ENCODE measurements at regions not wholly inside any gene's neighbourhood (a gene's known extent, or its start where the extent isn't known, plus 50 kb on each side); places are given as distances from the start of the nearest gene placed in this dataset.

- TF ChIP-seq, protein P1, sequence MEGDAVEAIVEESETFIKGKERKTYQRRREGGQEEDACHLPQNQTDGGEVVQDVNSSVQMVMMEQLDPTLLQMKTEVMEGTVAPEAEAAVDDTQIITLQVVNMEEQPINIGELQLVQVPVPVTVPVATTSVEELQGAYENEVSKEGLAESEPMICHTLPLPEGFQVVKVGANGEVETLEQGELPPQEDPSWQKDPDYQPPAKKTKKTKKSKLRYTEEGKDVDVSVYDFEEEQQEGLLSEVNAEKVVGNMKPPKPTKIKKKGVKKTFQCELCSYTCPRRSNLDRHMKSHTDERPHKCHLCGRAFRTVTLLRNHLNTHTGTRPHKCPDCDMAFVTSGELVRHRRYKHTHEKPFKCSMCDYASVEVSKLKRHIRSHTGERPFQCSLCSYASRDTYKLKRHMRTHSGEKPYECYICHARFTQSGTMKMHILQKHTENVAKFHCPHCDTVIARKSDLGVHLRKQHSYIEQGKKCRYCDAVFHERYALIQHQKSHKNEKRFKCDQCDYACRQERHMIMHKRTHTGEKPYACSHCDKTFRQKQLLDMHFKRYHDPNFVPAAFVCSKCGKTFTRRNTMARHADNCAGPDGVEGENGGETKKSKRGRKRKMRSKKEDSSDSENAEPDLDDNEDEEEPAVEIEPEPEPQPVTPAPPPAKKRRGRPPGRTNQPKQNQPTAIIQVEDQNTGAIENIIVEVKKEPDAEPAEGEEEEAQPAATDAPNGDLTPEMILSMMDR (IDR thresholded peaks at IDR 0.05; ENCODE audit: unreplicated experiment): no peak
- intact Hi-C loops (cut with micrococcal nuclease): no loop called here
- BruUV-seq (replicated peaks): no TSS peak
- H3K4me3 Mint-ChIP-seq (ENCODE audit: unreplicated experiment): no peak overlapping the region
- H3K9me3 Mint-ChIP-seq (ENCODE audit: unreplicated experiment): no peaks in the 10 kb centered on the region
- ChIA-PET POLR2A (interaction anchor here (0.6 kb wide), 1 partner anchor 44 kb away, joined by 3 read pairs; no protein-coding TSS in a partner anchor), CTCF (no interaction called here)
- H3K27ac Mint-ChIP-seq (ENCODE audit: low read depth, unreplicated experiment): no peak overlapping the region
- H3K4me1 Mint-ChIP-seq (ENCODE audit: insufficient read depth, unreplicated experiment): no peaks in the 10 kb centered on the region
- DNase-seq (ENCODE audit: unreplicated experiment): no peak
- H3K36me3 Mint-ChIP-seq (ENCODE audit: insufficient read depth, unreplicated experiment): no peaks in the 10 kb centered on the region
- H3K27me3 Mint-ChIP-seq (ENCODE audit: insufficient read depth, unreplicated experiment): peaks cover 33% of the 10 kb centered on the region
Observed at GRCh38 chr7:35467456-35467978, 213.6 kb upstream of the TBX20 start.

GRCh38 chr7:35465791-35466336 is 212.0 kb upstream of the TBX20 start:
- Mint-ChIP-seq H3K27ac (ENCODE audit: low read depth, unreplicated experiment) (no peak overlapping the region), H3K36me3 (ENCODE audit: insufficient read depth, unreplicated experiment) (no peaks in the 10 kb centered on the region), H3K27me3 (ENCODE audit: insufficient read depth, unreplicated experiment) (peaks cover 26% of the 10 kb centered on the region), H3K4me3 (ENCODE audit: unreplicated experiment) (no peak overlapping the region), H3K4me1 (ENCODE audit: insufficient read depth, unreplicated experiment) (no peaks in the 10 kb centered on the region), H3K9me3 (ENCODE audit: unreplicated experiment) (no peaks in the 10 kb centered on the region)
- DNase-seq (ENCODE audit: unreplicated experiment): no peak
- intact Hi-C loops (cut with micrococcal nuclease): no loop called here
- TF ChIP-seq, protein P1 (IDR thresholded peaks at IDR 0.05; ENCODE audit: unreplicated experiment): no peak
- ChIA-PET POLR2A (no interaction called here), CTCF (interaction anchor here (0.7 to 1.8 kb wide), 2 partner anchors 22 to 54 kb away, joined by 3 to 5 read pairs; no protein-coding TSS in a partner anchor)
- BruUV-seq (replicated peaks): no TSS peak

- H3K36me3 Mint-ChIP-seq (ENCODE audit: insufficient read depth, unreplicated experiment): no peaks in the 10 kb centered on the region
- no peaks in the 10 kb centered on the region for H3K4me1 Mint-ChIP-seq (ENCODE audit: insufficient read depth, unreplicated experiment)
- no peaks in the 10 kb centered on the region for H3K9me3 Mint-ChIP-seq (ENCODE audit: unreplicated experiment)
- POLR2A ChIA-PET: no interaction called here
- TF ChIP-seq, protein P1 (IDR thresholded peaks at IDR 0.05; ENCODE audit: unreplicated experiment): no peak
- intact Hi-C loops (cut with micrococcal nuclease): no loop called here
- BruUV-seq (replicated peaks): no TSS peak
- peaks cover 26% of the 10 kb centered on the region for H3K27me3 Mint-ChIP-seq (ENCODE audit: insufficient read depth, unreplicated experiment)
- H3K27ac Mint-ChIP-seq (ENCODE audit: low read depth, unreplicated experiment): no peak overlapping the region
- CTCF ChIA-PET: no interaction called here
- H3K4me3 Mint-ChIP-seq (ENCODE audit: unreplicated experiment): no peak overlapping the region
- no peak for DNase-seq (ENCODE audit: unreplicated experiment)
Observed at GRCh38 chr7:35463751-35464150, 209.9 kb upstream of the TBX20 start.

DNA sequence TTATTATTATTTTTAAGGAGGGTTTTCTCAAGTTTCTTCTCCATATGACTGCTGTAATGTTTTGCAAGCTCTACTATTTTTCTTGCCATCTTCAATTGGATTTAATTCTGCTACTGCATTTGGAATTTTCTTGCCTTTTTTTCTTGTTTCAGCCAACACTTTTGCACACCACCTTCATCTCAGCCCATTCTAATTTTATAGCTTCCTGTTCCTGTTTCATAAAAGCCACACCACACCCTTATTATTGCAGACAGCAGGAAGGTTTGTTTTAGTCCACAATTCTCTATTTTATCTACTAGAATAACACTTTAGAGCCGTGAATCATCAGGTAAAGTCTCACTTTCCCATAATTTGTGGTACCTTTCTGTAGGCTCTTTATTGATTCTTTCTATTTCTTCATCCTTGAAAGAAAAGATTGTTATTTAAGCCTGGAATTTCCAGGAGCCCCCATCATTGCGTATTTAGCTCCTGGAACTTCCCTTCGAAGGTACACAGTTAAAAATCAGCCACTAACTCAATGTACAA is 209.3 kb upstream of the TBX20 start:
- ChIA-PET POLR2A (interaction anchor here (0.6 kb wide), 1 partner anchor 57 kb away, joined by 3 read pairs; no protein-coding TSS in a partner anchor), CTCF (no interaction called here)
- TF ChIP-seq, protein P1 (IDR thresholded peaks at IDR 0.05; ENCODE audit: unreplicated experiment): no peak
- Mint-ChIP-seq H3K4me3 (ENCODE audit: unreplicated experiment) (no peak overlapping the region), H3K36me3 (ENCODE audit: insufficient read depth, unreplicated experiment) (no peaks in the 10 kb centered on the region), H3K27me3 (ENCODE audit: insufficient read depth, unreplicated experiment) (peaks cover 26% of the 10 kb centered on the region), H3K9me3 (ENCODE audit: unreplicated experiment) (no peaks in the 10 kb centered on the region), H3K4me1 (ENCODE audit: insufficient read depth, unreplicated experiment) (no peaks in the 10 kb centered on the region), H3K27ac (ENCODE audit: low read depth, unreplicated experiment) (no peak overlapping the region)
- intact Hi-C loops (cut with micrococcal nuclease): no loop called here
- BruUV-seq (replicated peaks): no TSS peak
- DNase-seq (ENCODE audit: unreplicated experiment): no peak
